SK-N-SH (cell line): ENCODE measurements at regions not wholly inside any gene's neighbourhood (a gene's known extent, or its start where the extent isn't known, plus 50 kb on each side); places are given as distances from the start of the nearest gene placed in this dataset.

Experiments used
- CTCF ChIA-PET: fragments of 300-600, 350-600 bp; formaldehyde crosslinking; extraction: SDS; loops from one replicate; lab custom pipeline; 2021; lab: Yijun Ruan, JAX
- POLR2A ChIA-PET: fragments of 350-600 bp; sonication (Branson Sonifier 250); formaldehyde crosslinking; extraction: SDS; loops from one replicate; lab custom pipeline; 2020; ENCODE audit warnings: antibody characterized with exemption, inconsistent platforms; lab: Yijun Ruan, JAX
- DNase-seq: peaks from one replicate; pipeline ENCODE4 v3.0.0; 2012
- H2AFZ ChIP-seq: fragments of 200-600 bp; sonication (generic); 2 replicates; pipeline ENCODE4 v1.8.1; 2016; ENCODE audit warnings: antibody characterized with exemption, mild to moderate bottlenecking, low read depth
- H3F3A ChIP-seq: fragments of 200-600 bp; sonication (generic); replicated peaks from 2 replicates; pipeline ENCODE3; 2016; ENCODE audit warnings: antibody characterized with exemption, mild to moderate bottlenecking; ENCODE audit not compliant: insufficient read depth
- H3K27ac ChIP-seq, 2 experiments: fragments of 200-500 bp in 1 of 2; fragments of 200-600 bp in 1 of 2; sonication (Bioruptor generic) in 1 of 2; sonication (generic), shearing (Covaris generic) in 1 of 2; 2 replicates each; pipeline versions ENCODE4 v1.5.1 to v1.6.1; 2014 to 2016; ENCODE audit warnings: low read depth in 2 of 2, inconsistent platforms in 1 of 2, low read length in 1 of 2, mild to moderate bottlenecking in 1 of 2, mixed read lengths in 1 of 2
- H3K27me3 ChIP-seq: fragments of 200-600 bp; sonication (generic), shearing (Covaris generic); 2 replicates; pipeline ENCODE4 v1.6.1; 2016; ENCODE audit warnings: mixed run types; ENCODE audit not compliant: insufficient read depth
- H3K36me3 ChIP-seq, 2 experiments: fragments of 200-500 bp in 1 of 2; fragments of 200-600 bp in 1 of 2; sonication (Bioruptor generic) in 1 of 2; sonication (generic) in 1 of 2; replicated peaks in 1 of 2; 2 replicates each; pipeline versions ENCODE3 to v1.5.1; 2014 to 2016; ENCODE audit warnings: low read length in 1 of 2, mild to moderate bottlenecking in 1 of 2; ENCODE audit not compliant: insufficient read depth in 2 of 2, control insufficient read depth in 1 of 2
- H3K4me1 ChIP-seq, 2 experiments: fragments of 200-500 bp in 1 of 2; fragments of 200-600 bp in 1 of 2; sonication (Bioruptor generic) in 1 of 2; sonication (generic), shearing (Covaris generic) in 1 of 2; 2 replicates each; pipeline versions ENCODE4 v1.5.1 to v1.6.1; 2014 to 2016; ENCODE audit warnings: low read depth in 1 of 2, low read length in 1 of 2, mixed run types in 1 of 2; ENCODE audit not compliant: insufficient read depth in 2 of 2, control insufficient read depth in 1 of 2
- H3K4me2 ChIP-seq: fragments of 200-600 bp; sonication (generic), shearing (Covaris generic); 2 replicates; pipeline ENCODE4 v1.6.1; 2017; ENCODE audit warnings: mixed run types
- H3K4me3 ChIP-seq, 2 experiments: fragments of 200-500 bp in 1 of 2; fragments of 200-600 bp in 1 of 2; sonication (Bioruptor generic) in 1 of 2; sonication (generic), shearing (Covaris generic) in 1 of 2; 2 replicates each; pipeline versions ENCODE4 v1.5.1 to v1.8.1; 2014 to 2016; ENCODE audit warnings: low read depth in 2 of 2, inconsistent platforms in 1 of 2, low read length in 1 of 2, mild to moderate bottlenecking in 1 of 2, mixed read lengths in 1 of 2, moderate library complexity in 1 of 2
- H3K79me2 ChIP-seq: fragments of 200-600 bp; sonication (generic); 2 replicates; pipeline ENCODE4 v1.8.1; 2017; ENCODE audit warnings: mild to moderate bottlenecking; ENCODE audit not compliant: insufficient read depth
- H3K9ac ChIP-seq: fragments of 200-600 bp; sonication (generic); 2 replicates; pipeline ENCODE4 v1.6.1; 2017; ENCODE audit warnings: mixed run types
- H3K9me2 ChIP-seq: fragments of 200-600 bp; sonication (generic); 2 replicates; pipeline ENCODE4 v1.6.1; 2017; ENCODE audit warnings: mixed run types
- H3K9me3 ChIP-seq: fragments of 200-600 bp; sonication (generic); 2 replicates; pipeline ENCODE4 v1.6.1; 2017; ENCODE audit warnings: mixed run types, mild to moderate bottlenecking, moderate library complexity
- H4K20me1 ChIP-seq: fragments of 200-600 bp; sonication (generic); 2 replicates; pipeline ENCODE4 v1.6.1; 2017; ENCODE audit warnings: mild to moderate bottlenecking, mixed run types; ENCODE audit not compliant: insufficient read depth
- FOSL2 ChIP-seq: IDR thresholded peaks from 2 replicates; pipeline ENCODE4 v1.4.0; 2012; ENCODE audit warnings: low read depth, mild to moderate bottlenecking, moderate library complexity, borderline replicate concordance
- JUND ChIP-seq: IDR thresholded peaks from 2 replicates; pipeline ENCODE4 v1.4.0; 2012
- MXI1 ChIP-seq: IDR thresholded peaks from 2 replicates; pipeline ENCODE4 v1.6.1; 2012; ENCODE audit warnings: mild to moderate bottlenecking, low read depth, low read length, improper control_type of control experiment
- NFIC ChIP-seq: IDR thresholded peaks from 2 replicates; pipeline ENCODE4 v1.4.0; 2012; ENCODE audit warnings: borderline replicate concordance
- RFX5 ChIP-seq: IDR thresholded peaks from 2 replicates; pipeline ENCODE4 v1.6.1; 2012; ENCODE audit warnings: mild to moderate bottlenecking, improper control_type of control experiment, low read length
- SIN3A ChIP-seq: IDR thresholded peaks from 2 replicates; pipeline ENCODE4 v1.6.1; 2012; ENCODE audit warnings: low read depth, mild to moderate bottlenecking, low read length, moderate library complexity, borderline replicate concordance
- TAF1 ChIP-seq: IDR thresholded peaks from 2 replicates; pipeline ENCODE4 v1.6.1; 2012; ENCODE audit warnings: low read depth, mild to moderate bottlenecking, low read length, moderate library complexity, borderline replicate concordance
- TCF12 ChIP-seq: IDR thresholded peaks from 2 replicates; pipeline ENCODE4 v1.4.0; 2012
- WGBS: methylation state at CpG from one replicate; pipeline ENCODE4 v1.1.6; 2017; ENCODE audit warnings: low lambda C conversion rate; 5-methylcytosine and 5-hydroxymethylcytosine counted together
- TF ChIP-seq, protein P1 (sequence below): IDR thresholded peaks from 2 replicates; pipeline ENCODE4 v1.6.1; 2012; ENCODE audit warnings: mild to moderate bottlenecking, low read depth, low read length, moderate library complexity
- TF ChIP-seq, protein P2 (sequence below): fragments of 150-350 bp; IDR thresholded peaks from 2 replicates; pipeline ENCODE4 v1.6.1; 2017; ENCODE audit warnings: antibody characterized with exemption, low read length, low read depth, borderline replicate concordance

DNA sequence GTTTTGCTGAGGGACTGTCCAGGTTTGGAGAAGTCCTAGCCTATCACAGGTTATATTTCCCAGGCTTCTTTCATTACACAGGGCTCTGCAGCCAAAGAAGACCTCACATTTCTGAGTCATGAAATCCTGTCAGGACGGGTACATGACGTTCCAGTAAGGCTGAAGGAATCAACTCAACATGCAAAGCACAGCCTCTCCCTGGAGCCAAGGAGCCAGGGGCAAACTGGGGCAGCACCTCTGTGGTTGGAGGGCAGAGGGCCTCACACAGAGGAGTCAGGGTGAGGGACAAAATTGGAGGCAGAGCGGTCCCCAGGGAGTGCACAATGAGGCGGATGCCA lies 116.3 kb upstream of the GDF10 start (continued):
- TF ChIP-seq, protein P1, sequence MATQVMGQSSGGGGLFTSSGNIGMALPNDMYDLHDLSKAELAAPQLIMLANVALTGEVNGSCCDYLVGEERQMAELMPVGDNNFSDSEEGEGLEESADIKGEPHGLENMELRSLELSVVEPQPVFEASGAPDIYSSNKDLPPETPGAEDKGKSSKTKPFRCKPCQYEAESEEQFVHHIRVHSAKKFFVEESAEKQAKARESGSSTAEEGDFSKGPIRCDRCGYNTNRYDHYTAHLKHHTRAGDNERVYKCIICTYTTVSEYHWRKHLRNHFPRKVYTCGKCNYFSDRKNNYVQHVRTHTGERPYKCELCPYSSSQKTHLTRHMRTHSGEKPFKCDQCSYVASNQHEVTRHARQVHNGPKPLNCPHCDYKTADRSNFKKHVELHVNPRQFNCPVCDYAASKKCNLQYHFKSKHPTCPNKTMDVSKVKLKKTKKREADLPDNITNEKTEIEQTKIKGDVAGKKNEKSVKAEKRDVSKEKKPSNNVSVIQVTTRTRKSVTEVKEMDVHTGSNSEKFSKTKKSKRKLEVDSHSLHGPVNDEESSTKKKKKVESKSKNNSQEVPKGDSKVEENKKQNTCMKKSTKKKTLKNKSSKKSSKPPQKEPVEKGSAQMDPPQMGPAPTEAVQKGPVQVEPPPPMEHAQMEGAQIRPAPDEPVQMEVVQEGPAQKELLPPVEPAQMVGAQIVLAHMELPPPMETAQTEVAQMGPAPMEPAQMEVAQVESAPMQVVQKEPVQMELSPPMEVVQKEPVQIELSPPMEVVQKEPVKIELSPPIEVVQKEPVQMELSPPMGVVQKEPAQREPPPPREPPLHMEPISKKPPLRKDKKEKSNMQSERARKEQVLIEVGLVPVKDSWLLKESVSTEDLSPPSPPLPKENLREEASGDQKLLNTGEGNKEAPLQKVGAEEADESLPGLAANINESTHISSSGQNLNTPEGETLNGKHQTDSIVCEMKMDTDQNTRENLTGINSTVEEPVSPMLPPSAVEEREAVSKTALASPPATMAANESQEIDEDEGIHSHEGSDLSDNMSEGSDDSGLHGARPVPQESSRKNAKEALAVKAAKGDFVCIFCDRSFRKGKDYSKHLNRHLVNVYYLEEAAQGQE, result no peak
- TF ChIP-seq JUND (no peak), MXI1 (no peak), NFIC (no peak)
- TF ChIP-seq, protein P2, sequence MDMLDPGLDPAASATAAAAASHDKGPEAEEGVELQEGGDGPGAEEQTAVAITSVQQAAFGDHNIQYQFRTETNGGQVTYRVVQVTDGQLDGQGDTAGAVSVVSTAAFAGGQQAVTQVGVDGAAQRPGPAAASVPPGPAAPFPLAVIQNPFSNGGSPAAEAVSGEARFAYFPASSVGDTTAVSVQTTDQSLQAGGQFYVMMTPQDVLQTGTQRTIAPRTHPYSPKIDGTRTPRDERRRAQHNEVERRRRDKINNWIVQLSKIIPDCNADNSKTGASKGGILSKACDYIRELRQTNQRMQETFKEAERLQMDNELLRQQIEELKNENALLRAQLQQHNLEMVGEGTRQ, result no peak
- TF ChIP-seq, all 33 proteins: peak for 0

DNA sequence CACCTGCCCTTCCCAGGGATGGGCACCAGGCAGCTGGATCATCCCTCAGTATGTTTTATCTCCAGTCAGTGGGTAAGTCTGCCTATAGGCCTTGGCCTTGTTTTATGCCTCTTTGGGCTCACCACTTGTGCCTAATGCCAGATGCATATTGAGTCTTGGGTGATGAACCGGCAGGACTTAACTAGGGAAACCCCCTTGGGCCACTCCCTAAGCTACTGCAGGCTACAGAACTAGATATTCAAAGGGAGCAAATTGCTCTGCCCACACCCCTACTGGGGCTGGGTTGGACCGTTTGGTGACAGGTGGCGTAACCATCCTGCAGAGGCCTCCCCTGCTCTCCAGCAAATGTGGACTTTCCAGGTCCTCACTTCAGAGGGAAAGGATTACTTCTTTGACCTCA lies 115.7 kb upstream of the GDF10 start:
- ChIA-PET CTCF (no interaction called here), POLR2A (no interaction called here)
- no peak overlapping the region for H3K4me2 ChIP-seq
- TF ChIP-seq RFX5, result no peak
- TF ChIP-seq FOSL2, result no peak
- no peaks in the 10 kb centered on the region for H3K27me3 ChIP-seq
- no peak for DNase-seq
- no peaks in the 10 kb centered on the region for H3K79me2 ChIP-seq
- H3F3A ChIP-seq, result no peaks in the 10 kb centered on the region
- H3K4me3 ChIP-seq, result no peak overlapping the region
- no peak overlapping the region for H3K27ac ChIP-seq
- H3K36me3 ChIP-seq, result no peaks in the 10 kb centered on the region
- peaks cover 0 to 13% of the 10 kb centered on the region in 2 experiments; a peak in 1 of 4 replicates for H3K4me1 ChIP-seq
- no peaks in the 10 kb centered on the region for H4K20me1 ChIP-seq
- no peaks in the 10 kb centered on the region for H3K9me3 ChIP-seq
- H2AFZ ChIP-seq, result no peak overlapping the region
- no peaks in the 10 kb centered on the region for H3K9me2 ChIP-seq
- 47% methylated on average over 3 of the region's 3 CpGs for WGBS
- no peak overlapping the region for H3K9ac ChIP-seq

DNA sequence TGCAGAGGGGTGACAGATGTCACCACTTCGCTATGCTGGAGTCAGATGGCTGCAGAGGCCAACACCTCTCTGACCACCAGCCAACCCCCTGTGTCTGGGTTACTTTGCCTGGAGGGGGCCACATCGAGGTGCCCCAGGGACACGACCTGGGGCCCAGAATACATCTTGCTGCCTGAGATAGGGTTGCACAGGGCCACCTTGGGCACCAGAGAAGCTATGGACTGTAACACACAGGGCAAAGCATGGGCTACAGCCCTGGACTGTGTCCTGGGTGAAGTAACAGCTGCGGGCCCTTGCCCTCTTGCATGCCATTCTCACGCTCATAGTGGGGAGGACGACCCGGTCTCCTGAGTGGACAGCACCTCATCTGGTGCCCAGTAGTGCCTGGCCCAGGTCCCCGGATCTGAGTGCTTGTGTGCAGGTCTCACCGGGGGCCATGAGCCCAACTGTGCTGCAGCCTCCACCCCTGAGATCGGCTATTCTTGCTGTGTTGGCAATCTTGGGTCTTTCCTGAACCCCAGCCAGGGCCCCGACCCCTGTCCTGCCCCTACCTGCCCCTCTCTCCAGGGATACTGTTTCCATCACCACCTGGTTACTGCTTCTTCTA lies 115.2 kb upstream of the GDF10 start:
- CTCF ChIA-PET, result interaction anchor here (0.8 kb wide), 1 partner anchor 11 kb away, joined by 3 read pairs; no protein-coding TSS in a partner anchor
- no peak overlapping the region for H3K9ac ChIP-seq
- H3K27ac ChIP-seq, result no peak overlapping the region
- no peak overlapping the region for H3K4me3 ChIP-seq
- peaks cover 0 to 14% of the 10 kb centered on the region in 2 experiments; a peak in 1 of 4 replicates for H3K4me1 ChIP-seq
- no peaks in the 10 kb centered on the region for H3F3A ChIP-seq
- no peaks in the 10 kb centered on the region for H3K9me2 ChIP-seq
- H3K4me2 ChIP-seq, result no peak overlapping the region
- no peak overlapping the region for H2AFZ ChIP-seq
- H3K27me3 ChIP-seq, result no peaks in the 10 kb centered on the region
- H4K20me1 ChIP-seq, result no peaks in the 10 kb centered on the region
- no peaks in the 10 kb centered on the region for H3K9me3 ChIP-seq
- H3K36me3 ChIP-seq, result no peaks in the 10 kb centered on the region
- WGBS, result 41% methylated on average over 5 of the region's 11 CpGs
- no peaks in the 10 kb centered on the region for H3K79me2 ChIP-seq
- TF ChIP-seq TAF1 (no peak), SIN3A (no peak), TCF12 (no peak), RFX5 (no peak)
- DNase-seq, result no peak
- POLR2A ChIA-PET, result no interaction called here
